GM23338 (cell line): ENCODE measurements at regions not wholly inside any gene's neighbourhood (a gene's known extent, or its start where the extent isn't known, plus 50 kb on each side); places are given as distances from the start of the nearest gene placed in this dataset.
A peak's percentile ranks its signal among the peaks of the same experiment; 100 is the strongest.

Experiments
- ATAC-seq: fragments of 200-7000 bp; cut with Tn5 transposase; 3 replicates; pipeline ENCODE4 v1.9.1; 2020
- DNase-seq: peaks from one replicate; pipeline ENCODE4 v3.0.0-alpha.2; 2015; ENCODE audit warnings: low spot score
- H2AFZ ChIP-seq: fragments of 200-600 bp; sonication (generic); 2 replicates; pipeline ENCODE4 v1.8.0; 2016; ENCODE audit warnings: antibody characterized with exemption, mild to moderate bottlenecking, moderate library complexity
- H3F3A ChIP-seq: fragments of 200-600 bp; sonication (generic); replicated peaks from 2 replicates; pipeline ENCODE4 v1.8.0; 2017; ENCODE audit warnings: antibody characterized with exemption, mixed run types, low read depth
- H3K27ac ChIP-seq: fragments of 200-600 bp; sonication (generic); 2 replicates; pipeline ENCODE4 v1.6.1; 2016; ENCODE audit warnings: low read depth
- H3K27me3 ChIP-seq: fragments of 200-600 bp; sonication (generic); 2 replicates; pipeline ENCODE4 v1.8.0; 2016; ENCODE audit warnings: mild to moderate bottlenecking, mixed run types, moderate library complexity; ENCODE audit not compliant: insufficient read depth
- H3K36me3 ChIP-seq: fragments of 200-600 bp; sonication (generic); 2 replicates; pipeline ENCODE4 v1.8.0; 2016; ENCODE audit warnings: mild to moderate bottlenecking; ENCODE audit not compliant: insufficient read depth
- H3K4me1 ChIP-seq: fragments of 200-600 bp; sonication (generic); 2 replicates; pipeline ENCODE4 v1.8.0; 2016; ENCODE audit warnings: mild to moderate bottlenecking, moderate library complexity; ENCODE audit not compliant: insufficient read depth
- H3K4me2 ChIP-seq: fragments of 200-600 bp; sonication (generic); 2 replicates; pipeline ENCODE4 v1.7.1; 2017; ENCODE audit warnings: mixed run types
- H3K4me3 ChIP-seq: fragments of 200-600 bp; sonication (generic); 2 replicates; pipeline ENCODE4 v1.6.1; 2016; ENCODE audit warnings: mixed run types
- H3K79me2 ChIP-seq: fragments of 200-600 bp; sonication (generic); replicated peaks from 2 replicates; pipeline ENCODE4 v1.8.0; 2017; ENCODE audit warnings: mild to moderate bottlenecking; ENCODE audit not compliant: insufficient read depth
- H3K9me2 ChIP-seq: fragments of 200-600 bp; sonication (generic); 2 replicates; pipeline ENCODE4 v1.8.0; 2017; ENCODE audit not compliant: insufficient read depth
- H4K20me1 ChIP-seq: fragments of 200-600 bp; sonication (generic); replicated peaks from 2 replicates; pipeline ENCODE4 v1.8.0; 2017; ENCODE audit warnings: mild to moderate bottlenecking; ENCODE audit not compliant: insufficient read depth
- H3K27ac Mint-ChIP-seq: 2 replicates; pipeline ENCODE4 v1.8.0; 2020; ENCODE audit warnings: inconsistent platforms, mild to moderate bottlenecking, moderate library complexity, mixed read lengths
- H3K27me3 Mint-ChIP-seq: 3 replicates; pipeline ENCODE4 v1.8.0; 2022; ENCODE audit warnings: low read depth, mild to moderate bottlenecking, moderate library complexity, mixed read lengths, inconsistent platforms; ENCODE audit not compliant: insufficient read depth, poor library complexity
- H3K36me3 Mint-ChIP-seq: 3 replicates; pipeline ENCODE4 v1.8.0; 2021; ENCODE audit warnings: low read depth, mild to moderate bottlenecking, inconsistent platforms, moderate library complexity, mixed read lengths
- H3K4me1 Mint-ChIP-seq: 3 replicates; pipeline ENCODE4 v1.8.0; 2020; ENCODE audit warnings: mild to moderate bottlenecking, inconsistent platforms, mixed read lengths
- H3K4me3 Mint-ChIP-seq: 3 replicates; pipeline ENCODE4 v1.8.0; 2021; ENCODE audit warnings: moderate library complexity, mild to moderate bottlenecking, inconsistent platforms, mixed read lengths
- H3K9me3 Mint-ChIP-seq: 3 replicates; pipeline ENCODE4 v1.8.0; 2020; ENCODE audit warnings: moderate library complexity, mild to moderate bottlenecking, inconsistent platforms, mixed read lengths
- CTCF ChIP-seq, 2 experiments: fragments of 200-600 bp in 1 of 2; sonication (generic) in 1 of 2; conservative IDR thresholded peaks; 2 replicates each; pipeline versions ENCODE4 v1.5.1 to v1.6.1; 2016 to 2017; ENCODE audit warnings: antibody characterized with exemption in 2 of 2, low read depth in 2 of 2, mild to moderate bottlenecking in 2 of 2, moderate library complexity in 1 of 2
- ETS1 ChIP-seq: IDR thresholded peaks from 2 replicates; pipeline ENCODE4 v1.6.1; 2016; ENCODE audit warnings: antibody characterized with exemption
- EZH2 ChIP-seq: fragments of 200-600 bp; sonication (generic); IDR thresholded peaks from one replicate; pipeline ENCODE4 v1.8.0; 2017; ENCODE audit warnings: antibody characterized with exemption, mild to moderate bottlenecking, low read depth; ENCODE audit not compliant: unreplicated experiment
- EZH2phosphoT487 ChIP-seq: fragments of 200-600 bp; sonication (generic); IDR thresholded peaks from one replicate; pipeline ENCODE4 v1.8.1; 2018; ENCODE audit warnings: antibody characterized with exemption; ENCODE audit not compliant: unreplicated experiment
- JUNB ChIP-seq: IDR thresholded peaks from one replicate; pipeline ENCODE4 v1.6.1; 2016; ENCODE audit warnings: antibody characterized with exemption; ENCODE audit not compliant: unreplicated experiment
- POLR2AphosphoS5 ChIP-seq: IDR thresholded peaks from 2 replicates; pipeline ENCODE4 v1.6.1; 2016; ENCODE audit warnings: antibody characterized with exemption, low read depth
- REST ChIP-seq: IDR thresholded peaks from one replicate; pipeline ENCODE4 v1.6.1; 2018; ENCODE audit warnings: antibody characterized with exemption; ENCODE audit not compliant: unreplicated experiment
- STAT1 ChIP-seq: IDR thresholded peaks from one replicate; pipeline ENCODE4 v1.6.1; 2016; ENCODE audit warnings: antibody characterized with exemption; ENCODE audit not compliant: unreplicated experiment
- ZNF331 ChIP-seq: fragments of 250-450 bp; sonication (Bioruptor Pico); IDR thresholded peaks from 2 replicates; pipeline ENCODE4 v1.5.0; 2020; ENCODE audit warnings: low read depth, mild to moderate bottlenecking, moderate library complexity
- ZNF462 ChIP-seq: fragments of 250-450 bp; sonication (Bioruptor Pico); IDR thresholded peaks from 2 replicates; pipeline ENCODE4 v1.5.0; 2020; ENCODE audit warnings: mild to moderate bottlenecking, moderate library complexity

- TF ChIP-seq REST (no peak), CTCF (conservative IDR thresholded peaks at IDR 0.05; ENCODE audit: low read depth in 2 of 2) (no peak)
Measured at GRCh38 chr9:86690034-86690433, 257.3 kb downstream of the GAS1 start (continued).

- Histone ChIP-seq H3K27me3 (no peaks in the 10 kb centered on the region), H3K27ac (no peak overlapping the region), H3K36me3 (no peaks in the 10 kb centered on the region), H3K4me3 (no peak overlapping the region), H2AFZ (peak overlapping the region; percentile 82), H3K4me1 (peaks cover 4% of the 10 kb centered on the region; the same call in 1 of the 2 replicates), H3K4me2 (no peak overlapping the region), H4K20me1 (no peaks in the 10 kb centered on the region), H3F3A (no peaks in the 10 kb centered on the region), H3K9me2 (no peaks in the 10 kb centered on the region), H3K79me2 (no peaks in the 10 kb centered on the region)
- DNase-seq (peak; percentile 3), ATAC-seq (no peak; the same call in 2 of the 3 replicates)
- Mint-ChIP-seq H3K27me3 (no peaks in the 10 kb centered on the region), H3K4me1 (peaks cover 10% of the 10 kb centered on the region), H3K36me3 (no peaks in the 10 kb centered on the region), H3K4me3 (no peak overlapping the region), H3K9me3 (no peaks in the 10 kb centered on the region; the same call in 2 of the 3 replicates), H3K27ac (no peak overlapping the region; the same call in 1 of the 2 replicates)
- TF ChIP-seq EZH2 (no peak), EZH2phosphoT487 (no peak), ZNF331 (CRISPR knock-in tag) (no peak), JUNB (no peak), STAT1 (no peak), ETS1 (no peak), CTCF (conservative IDR thresholded peaks at IDR 0.05; ENCODE audit: low read depth in 2 of 2) (no peak), POLR2AphosphoS5 (no peak), ZNF462 (CRISPR knock-in tag) (no peak)
Measured at GRCh38 chr9:86687788-86688187, 259.5 kb downstream of the GAS1 start.
